GM12892 (cell line): ENCODE measurements at regions not wholly inside any gene's neighbourhood (a gene's known extent, or its start where the extent isn't known, plus 50 kb on each side); places are given as distances from the start of the nearest gene placed in this dataset.
"Not testable (repeated sequence)": the region's sequence is repeated elsewhere in the genome, so short reads cannot be mapped to it uniquely, and the experiment has no call there.

ENCODE experiments used
- POLR2A ChIP-seq: IDR thresholded peaks from 2 replicates; pipeline ENCODE4 v1.6.1; 2011; ENCODE audit warnings: low read depth, low read length, control low read depth
- POLR2AphosphoS5 ChIP-seq: IDR thresholded peaks from 2 replicates; pipeline ENCODE4 v1.6.1; 2011; ENCODE audit warnings: low read depth, low read length, control low read depth
- TAF1 ChIP-seq: IDR thresholded peaks from 2 replicates; pipeline ENCODE4 v1.6.1; 2011; ENCODE audit warnings: low read depth, mild to moderate bottlenecking, control low read depth, low read length, borderline replicate concordance

GRCh38 chr9:97155441-97155840, 116.5 kb upstream of the CTSV start:
- TF ChIP-seq TAF1, POLR2AphosphoS5, POLR2A: not testable (repeated sequence)
